ENCODE measurements at regions not wholly inside any gene's neighbourhood (a gene's known extent, or its start where the extent isn't known, plus 50 kb on each side); places are given as distances from the start of the nearest gene placed in this dataset.
"Not testable (repeated sequence)": the region's sequence is repeated elsewhere in the genome, so short reads cannot be mapped to it uniquely, and the experiment has no call there.

- DNase-seq (ENCODE audit: low spot score) = no peak
Observed at GRCh38 chr13:86425170-86425815, 626.1 kb upstream of the SLITRK6 start.

- DNase-seq (ENCODE audit: low spot score) = no peak
Observed at GRCh38 chr13:86426437-86426836, 627.2 kb upstream of the SLITRK6 start.

GRCh38 chr13:86429756-86430155 lies 630.5 kb upstream of the SLITRK6 start:
- DNase-seq (ENCODE audit: low spot score) = no peak

- no peak for DNase-seq (ENCODE audit: low spot score)
Observed at GRCh38 chr13:86438034-86438433, 638.8 kb upstream of the SLITRK6 start.

- DNase-seq (ENCODE audit: low spot score) = no peak
Observed at GRCh38 chr13:86445206-86445605, 646.0 kb upstream of the SLITRK6 start.

GRCh38 chr13:86445672-86446071 lies 646.5 kb upstream of the SLITRK6 start:
- no peak for DNase-seq (ENCODE audit: low spot score)

- no peak for DNase-seq (ENCODE audit: low spot score)
Observed at GRCh38 chr13:86446311-86446710, 647.1 kb upstream of the SLITRK6 start.

GRCh38 chr13:86447479-86447878 lies 648.3 kb upstream of the SLITRK6 start:
- DNase-seq (ENCODE audit: low spot score) = no peak

GRCh38 chr13:86462011-86462410 lies 662.8 kb upstream of the SLITRK6 start:
- DNase-seq (ENCODE audit: low spot score) = no peak

GRCh38 chr13:86464193-86464592 lies 665.0 kb upstream of the SLITRK6 start:
- no peak for DNase-seq (ENCODE audit: low spot score)

- no peak for DNase-seq (ENCODE audit: low spot score)
Observed at GRCh38 chr13:86474971-86475370, 675.8 kb upstream of the SLITRK6 start.

- no peak for DNase-seq (ENCODE audit: low spot score)
Observed at GRCh38 chr13:86476656-86477055, 677.4 kb upstream of the SLITRK6 start.

GRCh38 chr13:86486582-86486981 lies 687.4 kb upstream of the SLITRK6 start:
- DNase-seq (ENCODE audit: low spot score) = no peak

GRCh38 chr13:86491121-86491520 lies 691.9 kb upstream of the SLITRK6 start:
- DNase-seq (ENCODE audit: low spot score) = no peak

- DNase-seq (ENCODE audit: low spot score) = not testable (repeated sequence)
Observed at GRCh38 chr13:86501931-86502330, 702.7 kb upstream of the SLITRK6 start.

GRCh38 chr13:86510792-86511191 lies 711.6 kb upstream of the SLITRK6 start:
- no peak for DNase-seq (ENCODE audit: low spot score)

GRCh38 chr13:86541461-86541860 lies 742.2 kb upstream of the SLITRK6 start:
- DNase-seq (ENCODE audit: low spot score) = no peak

- DNase-seq (ENCODE audit: low spot score) = no peak
Observed at GRCh38 chr13:86554066-86554465, 754.8 kb upstream of the SLITRK6 start.

GRCh38 chr13:86559901-86560300 lies 760.7 kb upstream of the SLITRK6 start:
- DNase-seq (ENCODE audit: low spot score) = no peak

GRCh38 chr13:86562866-86563265 lies 763.6 kb upstream of the SLITRK6 start:
- DNase-seq (ENCODE audit: low spot score) = no peak

GRCh38 chr13:86563308-86563707 lies 764.1 kb upstream of the SLITRK6 start:
- peak; percentile 5 for DNase-seq (ENCODE audit: low spot score)

GRCh38 chr13:86567119-86567518 lies 767.9 kb upstream of the SLITRK6 start:
- DNase-seq (ENCODE audit: low spot score) = no peak

GRCh38 chr13:86569119-86569518 lies 769.9 kb upstream of the SLITRK6 start:
- no peak for DNase-seq (ENCODE audit: low spot score)

- no peak for DNase-seq (ENCODE audit: low spot score)
Observed at GRCh38 chr13:86569974-86570373, 770.8 kb upstream of the SLITRK6 start.

- peak; percentile 3 for DNase-seq (ENCODE audit: low spot score)
Observed at GRCh38 chr13:86572115-86572514, 772.9 kb upstream of the SLITRK6 start.

Data from AG08395 (cell line).